T47D (cell line): ENCODE measurements at regions not wholly inside any gene's neighbourhood (a gene's known extent, or its start where the extent isn't known, plus 50 kb on each side); places are given as distances from the start of the nearest gene placed in this dataset.

Source experiments
- DNase-seq, 2 experiments: peaks; one replicate each; pipeline versions ENCODE4 v3.0.0 to v3.0.0-alpha.2; 2011 to 2012; ENCODE audit warnings: low read depth in 1 of 2, low spot score in 1 of 2
- JUND ChIP-seq: IDR thresholded peaks from 2 replicates; pipeline ENCODE4 v1.6.1; 2012; ENCODE audit warnings: low read depth
- in situ Hi-C: cut with HindIII; loops from 2 replicates; pipeline ENCODE4 v1.10.0; 2016; ENCODE audit warnings: low sequenced_read_pairs, low pct_unique_long_range_greater_than_20kb

- no peak for TF ChIP-seq JUND
- in situ Hi-C loops: no loop called here
- no peak for DNase-seq
Observed at GRCh38 chr13:39957868-39958677, 302.6 kb downstream of the COG6 start.

GRCh38 chr13:39959497-39960144, 304.2 kb downstream of the COG6 start:
- TF ChIP-seq JUND: no peak
- in situ Hi-C loops: no loop called here
- no peak for DNase-seq

DNA sequence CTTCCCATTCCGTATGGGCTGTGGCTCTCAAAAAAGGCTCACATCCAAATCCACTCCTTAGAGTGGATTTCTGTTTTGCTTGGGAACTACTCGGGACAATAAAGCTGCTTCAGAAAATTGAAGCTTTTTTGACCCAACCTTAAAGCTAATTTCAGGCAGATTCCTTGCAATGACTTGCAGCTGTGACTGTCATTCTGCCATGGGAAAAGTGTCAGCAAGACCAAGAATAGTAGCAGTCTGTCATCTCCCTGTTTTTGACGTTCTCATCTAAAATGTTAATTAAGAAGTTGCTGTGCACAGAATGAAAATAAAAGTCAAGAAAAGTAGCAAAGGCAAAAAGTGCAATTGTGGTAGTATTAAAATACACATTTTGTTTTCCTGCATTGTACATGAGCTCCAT, 304.7 kb downstream of the COG6 start:
- in situ Hi-C loops: no loop called here
- TF ChIP-seq JUND: no peak
- no peak for DNase-seq

DNA sequence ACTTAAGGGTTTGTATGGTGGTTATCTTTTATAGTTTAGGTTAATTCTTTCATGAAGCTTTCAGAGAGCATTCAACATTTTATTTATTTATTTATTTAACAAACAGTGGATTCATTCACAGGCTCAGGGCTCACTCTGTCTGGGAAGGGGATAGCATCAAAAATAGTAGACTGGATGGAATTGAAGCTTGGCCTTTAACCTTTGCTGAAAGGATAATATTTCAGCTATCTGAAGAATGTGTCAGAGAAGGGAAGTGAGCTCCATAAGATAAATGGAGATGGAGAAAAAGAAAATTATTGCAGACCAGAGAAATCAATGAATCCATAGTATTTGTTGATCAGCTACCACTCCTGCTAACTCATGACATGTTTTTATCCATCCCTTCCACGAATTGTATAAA, 305.6 kb downstream of the COG6 start:
- in situ Hi-C loops: no loop called here
- no peak for DNase-seq
- no peak for TF ChIP-seq JUND

DNA sequence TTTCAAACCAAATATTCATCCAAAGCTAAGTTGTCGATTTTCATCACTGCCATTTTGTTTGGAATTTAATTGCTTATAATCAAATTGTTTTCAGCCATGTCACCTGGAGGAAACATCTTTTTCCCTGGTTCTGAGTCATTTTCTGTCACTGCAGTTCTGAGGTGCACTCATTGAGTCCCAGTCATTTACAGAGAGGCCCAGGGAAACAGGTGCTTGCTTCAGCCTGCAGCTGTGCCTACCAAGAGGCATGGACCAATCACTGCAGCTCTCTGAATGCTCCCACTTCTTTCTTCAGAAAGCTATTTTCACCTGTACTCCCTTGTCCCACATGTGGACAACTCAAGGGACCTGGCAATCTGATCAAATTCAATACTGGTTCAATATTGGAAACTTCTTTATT, 308.1 kb downstream of the COG6 start:
- no peak for DNase-seq
- no peak for TF ChIP-seq JUND
- in situ Hi-C loops: no loop called here

GRCh38 chr13:39965309-39965708, 309.8 kb downstream of the COG6 start:
- no peak for TF ChIP-seq JUND
- no peak for DNase-seq
- in situ Hi-C loops: no loop called here

DNA sequence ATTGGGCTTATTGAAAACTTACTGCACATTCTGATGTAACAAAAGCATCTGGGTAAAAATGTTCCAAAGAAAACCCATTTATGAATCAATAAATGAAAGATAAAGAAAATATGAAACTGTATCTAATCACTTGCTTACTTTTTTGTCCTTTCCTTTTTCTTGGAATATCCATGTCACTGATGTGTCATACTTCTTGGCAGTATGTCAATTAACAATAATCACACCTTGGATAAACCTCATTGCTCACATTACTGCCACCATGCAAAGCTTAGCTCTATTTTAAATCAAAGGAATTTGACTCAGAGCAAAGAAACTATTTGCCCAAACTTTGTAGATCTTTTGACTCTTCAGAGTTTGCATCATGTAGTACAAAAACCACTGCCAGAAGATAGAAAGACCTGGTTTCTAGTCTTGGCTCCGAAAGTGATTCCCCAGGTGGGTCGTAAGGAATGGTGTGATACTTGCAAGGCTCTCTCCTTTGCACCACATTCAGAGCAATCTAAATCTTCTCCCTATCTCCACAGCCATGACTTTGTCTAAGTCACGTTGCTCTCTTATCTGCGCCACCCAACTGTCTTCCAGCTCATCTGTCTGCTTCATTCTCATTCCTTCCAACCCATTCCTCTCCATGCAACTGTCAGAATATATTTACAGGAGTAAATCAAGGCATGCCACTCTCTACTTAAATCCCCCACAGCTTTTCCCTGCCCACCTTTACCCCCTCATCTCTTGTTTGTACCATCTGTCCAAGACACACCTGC, 311.9 kb downstream of the COG6 start:
- TF ChIP-seq JUND: no peak
- in situ Hi-C loops: no loop called here
- DNase-seq: no peak

DNA sequence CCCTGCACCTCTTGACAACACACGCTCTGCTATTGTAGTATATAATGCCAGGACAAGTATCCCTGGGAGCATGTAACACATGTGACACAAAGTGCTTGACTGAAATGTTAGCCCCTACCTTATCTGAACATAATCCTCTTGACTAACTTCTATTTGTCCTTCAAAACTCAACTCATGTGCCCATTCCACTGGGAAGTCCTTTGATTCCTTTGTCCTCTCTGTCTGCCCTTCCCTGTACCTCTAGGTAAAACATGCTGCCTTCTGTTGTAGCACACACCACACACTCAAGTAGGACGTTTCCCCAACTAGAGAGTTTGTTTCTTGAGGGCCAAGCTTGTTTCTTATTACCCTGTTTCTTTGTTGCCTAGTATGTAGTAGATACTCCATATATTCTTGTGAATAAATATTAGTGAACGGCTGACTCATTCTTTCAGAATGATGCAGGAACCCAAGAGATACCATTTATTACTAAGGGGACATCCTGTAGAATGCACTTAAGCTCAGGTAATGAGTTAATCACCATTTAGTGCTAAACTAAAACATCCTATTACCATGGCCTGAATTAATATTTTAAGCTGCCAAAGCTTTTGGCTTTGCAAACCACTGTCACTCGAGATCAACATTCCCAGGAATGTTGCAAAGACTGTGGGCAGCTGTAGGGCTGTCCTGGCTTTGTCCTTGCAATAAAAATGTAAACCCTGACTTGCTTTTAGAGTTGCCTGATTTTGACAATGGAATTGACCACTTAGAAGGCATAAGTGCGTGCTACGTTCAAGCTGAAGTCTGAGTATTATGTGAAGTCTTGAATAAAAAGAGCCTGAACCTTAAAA, 313.4 kb downstream of the COG6 start:
- TF ChIP-seq JUND: no peak
- DNase-seq: no peak
- in situ Hi-C loops: no loop called here

DNA sequence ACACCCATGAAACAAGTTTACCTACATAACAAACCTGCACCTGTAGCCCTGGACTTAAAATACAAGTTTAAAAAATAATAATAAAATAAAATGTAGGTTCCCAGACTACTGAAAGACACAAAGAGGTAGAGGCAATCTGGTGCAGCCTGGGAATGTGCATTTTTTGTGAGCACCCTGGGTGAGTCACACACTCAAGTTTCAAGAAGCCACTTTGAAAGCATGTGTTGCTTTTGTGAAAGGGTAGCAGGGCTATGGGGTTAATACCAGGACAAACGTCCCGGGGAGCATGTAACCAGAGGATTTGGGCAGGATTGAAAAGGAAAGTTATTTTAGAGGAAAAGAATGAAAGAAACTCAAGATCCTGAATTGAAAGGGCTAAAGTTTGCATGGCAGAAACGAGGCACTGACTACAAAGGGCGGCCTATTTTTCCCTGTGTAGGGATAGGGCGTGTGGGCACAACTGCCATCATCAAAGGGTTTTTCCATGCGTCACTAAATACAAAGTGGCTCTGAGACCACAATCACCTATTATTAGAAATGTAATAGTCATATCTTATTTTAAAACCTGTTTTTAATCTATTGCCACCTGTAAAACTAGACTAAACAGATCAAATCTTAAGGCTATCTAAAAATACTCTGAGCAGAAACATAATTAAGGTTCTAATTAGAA, 314.9 kb downstream of the COG6 start:
- in situ Hi-C loops: no loop called here
- no peak for TF ChIP-seq JUND
- no peak for DNase-seq

- in situ Hi-C loops: no loop called here
- no peak for TF ChIP-seq JUND
- no peak for DNase-seq
Observed at GRCh38 chr13:39971526-39971925, 316.1 kb downstream of the COG6 start.

- no peak for DNase-seq
- TF ChIP-seq JUND: no peak
- in situ Hi-C loops: no loop called here
Observed at GRCh38 chr13:39976481-39976880, 321.0 kb downstream of the COG6 start.

GRCh38 chr13:39981056-39981455, 325.6 kb downstream of the COG6 start:
- TF ChIP-seq JUND: no peak
- in situ Hi-C loops: no loop called here
- DNase-seq: no peak
